ENCODE measurements at regions not wholly inside any gene's neighbourhood (a gene's known extent, or its start where the extent isn't known, plus 50 kb on each side); places are given as distances from the start of the nearest gene placed in this dataset.

DNA sequence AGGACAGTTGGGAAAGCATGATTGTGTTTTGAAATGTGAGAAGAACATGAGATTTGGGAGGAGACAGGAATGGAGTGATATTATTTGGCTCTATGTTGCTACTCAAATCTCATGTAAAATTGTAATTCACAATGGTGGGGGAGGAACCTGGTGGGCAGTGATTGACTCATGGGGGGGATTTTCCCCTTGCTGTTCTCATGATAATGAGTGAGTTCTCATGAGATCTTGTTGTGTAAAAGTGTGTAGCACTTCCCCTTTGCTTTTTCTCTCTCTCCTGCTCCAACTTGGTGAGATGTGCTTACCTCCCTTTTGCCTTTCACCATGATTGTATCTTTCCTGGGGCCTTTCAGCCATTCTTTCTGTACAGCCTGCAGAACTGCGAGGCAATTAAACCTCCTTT is 1261.0 kb upstream of the ATXN8OS start:
- no peaks in the 10 kb centered on the region for H3K79me2 ChIP-seq (ENCODE audit: control insufficient read depth, insufficient read depth, low read length)
- ATAC-seq (no peak), DNase-seq (ENCODE audit: low read depth, low spot score) (no peak), FAIRE-seq (no peak)
- no peak overlapping the region for H3K27ac ChIP-seq (ENCODE audit: control insufficient read depth, insufficient read depth)
- intact Hi-C loops (cut with micrococcal nuclease; ENCODE audit: unreplicated experiment) (no loop called here), in situ Hi-C loops (cut with MboI) (no loop called here)
- H3K9ac ChIP-seq (ENCODE audit: control insufficient read depth, insufficient read depth, low read length) = no peak overlapping the region
- H3K36me3 ChIP-seq (ENCODE audit: control insufficient read depth in 2 of 2, insufficient read depth in 2 of 2, low read length in 1 of 2) = no peaks in the 10 kb centered on the region
- BruUV-seq (replicated peaks) = no TSS peak
- SMC1A ChIA-PET (ENCODE audit: uncharacterized antibody, unreplicated experiment) = no interaction called here
- RAD21 ChIA-PET (ENCODE audit: unreplicated experiment) = no interaction called here
- H4K20me1 ChIP-seq (ENCODE audit: control insufficient read depth, insufficient read depth) = no peaks in the 10 kb centered on the region
- H2AFZ ChIP-seq (ENCODE audit: control insufficient read depth, low read depth, low read length) = no peak overlapping the region
- H3K4me1 ChIP-seq (ENCODE audit: control insufficient read depth, insufficient read depth, low read length) = no peaks in the 10 kb centered on the region
- 0% methylated on average over 1 of the region's 1 CpG for WGBS (ENCODE audit: insufficient coverage, insufficient replicate concordance, low lambda C conversion rate, missing lambda C conversion rate)
- H3K27me3 ChIP-seq (replicated peaks in 1 of 2; ENCODE audit: control insufficient read depth in 2 of 2, insufficient read depth in 2 of 2, low read length in 1 of 2) = no peaks in the 10 kb centered on the region
- TF ChIP-seq, protein P1, sequence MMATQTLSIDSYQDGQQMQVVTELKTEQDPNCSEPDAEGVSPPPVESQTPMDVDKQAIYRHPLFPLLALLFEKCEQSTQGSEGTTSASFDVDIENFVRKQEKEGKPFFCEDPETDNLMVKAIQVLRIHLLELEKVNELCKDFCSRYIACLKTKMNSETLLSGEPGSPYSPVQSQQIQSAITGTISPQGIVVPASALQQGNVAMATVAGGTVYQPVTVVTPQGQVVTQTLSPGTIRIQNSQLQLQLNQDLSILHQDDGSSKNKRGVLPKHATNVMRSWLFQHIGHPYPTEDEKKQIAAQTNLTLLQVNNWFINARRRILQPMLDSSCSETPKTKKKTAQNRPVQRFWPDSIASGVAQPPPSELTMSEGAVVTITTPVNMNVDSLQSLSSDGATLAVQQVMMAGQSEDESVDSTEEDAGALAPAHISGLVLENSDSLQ (IDR thresholded peaks at IDR 0.05) = peak; percentile 70
- TF ChIP-seq, protein P2, sequence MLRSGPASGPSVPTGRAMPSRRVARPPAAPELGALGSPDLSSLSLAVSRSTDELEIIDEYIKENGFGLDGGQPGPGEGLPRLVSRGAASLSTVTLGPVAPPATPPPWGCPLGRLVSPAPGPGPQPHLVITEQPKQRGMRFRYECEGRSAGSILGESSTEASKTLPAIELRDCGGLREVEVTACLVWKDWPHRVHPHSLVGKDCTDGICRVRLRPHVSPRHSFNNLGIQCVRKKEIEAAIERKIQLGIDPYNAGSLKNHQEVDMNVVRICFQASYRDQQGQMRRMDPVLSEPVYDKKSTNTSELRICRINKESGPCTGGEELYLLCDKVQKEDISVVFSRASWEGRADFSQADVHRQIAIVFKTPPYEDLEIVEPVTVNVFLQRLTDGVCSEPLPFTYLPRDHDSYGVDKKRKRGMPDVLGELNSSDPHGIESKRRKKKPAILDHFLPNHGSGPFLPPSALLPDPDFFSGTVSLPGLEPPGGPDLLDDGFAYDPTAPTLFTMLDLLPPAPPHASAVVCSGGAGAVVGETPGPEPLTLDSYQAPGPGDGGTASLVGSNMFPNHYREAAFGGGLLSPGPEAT (IDR thresholded peaks at IDR 0.05; ENCODE audit: low read depth) = no peak
- TF ChIP-seq SPI1 (IDR thresholded peaks at IDR 0.05; ENCODE audit: borderline replicate concordance, insufficient read depth, low read depth, low read length) = 0 out of 2 replicates have a peak, but pooled peaks have one; percentile 38
- H3K4me3 ChIP-seq = no peak overlapping the region
- CTCF ChIA-PET = no interaction called here
- no peak overlapping the region for H3K4me2 ChIP-seq (ENCODE audit: control insufficient read depth, insufficient read depth)
- no peaks in the 10 kb centered on the region for H3K9me3 ChIP-seq (replicated peaks; ENCODE audit: control insufficient read depth, insufficient read depth, low read length)
- POLR2A ChIA-PET = no interaction called here

- H3K4me3 ChIP-seq = no peak overlapping the region
- intact Hi-C loops (cut with micrococcal nuclease; ENCODE audit: unreplicated experiment) = no loop called here
- ATAC-seq (no peak), DNase-seq (ENCODE audit: low read depth, low spot score) (no peak), FAIRE-seq (no peak)
- no peaks in the 10 kb centered on the region for H3K4me1 ChIP-seq (ENCODE audit: control insufficient read depth, insufficient read depth, low read length)
- no peak overlapping the region for H3K27ac ChIP-seq (ENCODE audit: control insufficient read depth, insufficient read depth)
- no peaks in the 10 kb centered on the region for H3K27me3 ChIP-seq (replicated peaks in 1 of 2; ENCODE audit: control insufficient read depth in 2 of 2, insufficient read depth in 2 of 2, low read length in 1 of 2)
- H3K79me2 ChIP-seq (ENCODE audit: control insufficient read depth, insufficient read depth, low read length) = no peaks in the 10 kb centered on the region
- H3K9me3 ChIP-seq (replicated peaks; ENCODE audit: control insufficient read depth, insufficient read depth, low read length) = no peaks in the 10 kb centered on the region
- H3K36me3 ChIP-seq (ENCODE audit: control insufficient read depth in 2 of 2, insufficient read depth in 2 of 2, low read length in 1 of 2) = no peaks in the 10 kb centered on the region
- BruUV-seq (replicated peaks) = no TSS peak
- no peak overlapping the region for H3K4me2 ChIP-seq (ENCODE audit: control insufficient read depth, insufficient read depth)
- SMC1A ChIA-PET (ENCODE audit: uncharacterized antibody, unreplicated experiment) = interaction anchor here (1.0 kb wide), 1 partner anchor 36 kb away, joined by 3 read pairs; no protein-coding TSS in a partner anchor
- no peak overlapping the region for H3K9ac ChIP-seq (ENCODE audit: control insufficient read depth, insufficient read depth, low read length)
- TF ChIP-seq, protein P3, sequence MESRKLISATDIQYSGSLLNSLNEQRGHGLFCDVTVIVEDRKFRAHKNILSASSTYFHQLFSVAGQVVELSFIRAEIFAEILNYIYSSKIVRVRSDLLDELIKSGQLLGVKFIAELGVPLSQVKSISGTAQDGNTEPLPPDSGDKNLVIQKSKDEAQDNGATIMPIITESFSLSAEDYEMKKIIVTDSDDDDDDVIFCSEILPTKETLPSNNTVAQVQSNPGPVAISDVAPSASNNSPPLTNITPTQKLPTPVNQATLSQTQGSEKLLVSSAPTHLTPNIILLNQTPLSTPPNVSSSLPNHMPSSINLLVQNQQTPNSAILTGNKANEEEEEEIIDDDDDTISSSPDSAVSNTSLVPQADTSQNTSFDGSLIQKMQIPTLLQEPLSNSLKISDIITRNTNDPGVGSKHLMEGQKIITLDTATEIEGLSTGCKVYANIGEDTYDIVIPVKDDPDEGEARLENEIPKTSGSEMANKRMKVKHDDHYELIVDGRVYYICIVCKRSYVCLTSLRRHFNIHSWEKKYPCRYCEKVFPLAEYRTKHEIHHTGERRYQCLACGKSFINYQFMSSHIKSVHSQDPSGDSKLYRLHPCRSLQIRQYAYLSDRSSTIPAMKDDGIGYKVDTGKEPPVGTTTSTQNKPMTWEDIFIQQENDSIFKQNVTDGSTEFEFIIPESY (IDR thresholded peaks at IDR 0.05) = no peak
- TF ChIP-seq EGR1 (IDR thresholded peaks at IDR 0.05; ENCODE audit: borderline replicate concordance in 1 of 2, low read depth in 2 of 2, low read length in 2 of 2) = no peak
- in situ Hi-C loops (cut with MboI) = no loop called here
- CTCF ChIA-PET = interaction anchor here (1.5 to 2.2 kb wide), 2 partner anchors 10 to 42 kb away, joined by 3 to 4 read pairs; no protein-coding TSS in a partner anchor
- H4K20me1 ChIP-seq (ENCODE audit: control insufficient read depth, insufficient read depth) = no peaks in the 10 kb centered on the region
- POLR2A ChIA-PET = no interaction called here
- RAD21 ChIA-PET (ENCODE audit: unreplicated experiment) = no interaction called here
- no peak overlapping the region for H2AFZ ChIP-seq (ENCODE audit: control insufficient read depth, low read depth, low read length)
Observed at GRCh38 chr13:68834375-68834774, 1273.3 kb upstream of the ATXN8OS start.
